T-helper 2 cell treated with Interferon-gamma antibody and Interleukin-4, amounts not matched to agents 5 μg/mL and 100 μg/mL, for 36 hours (primary cell): ENCODE measurements at regions not wholly inside any gene's neighbourhood (a gene's known extent, or its start where the extent isn't known, plus 50 kb on each side); places are given as distances from the start of the nearest gene placed in this dataset.

Source experiments
- DNase-seq: peaks from one replicate; pipeline ENCODE4 v3.0.0; 2021; ENCODE audit warnings: low spot score
- H3K27ac Mint-ChIP-seq: one replicate; pipeline ENCODE4 v1.8.0; 2021; ENCODE audit warnings: mild to moderate bottlenecking, mixed read lengths
- H3K27me3 Mint-ChIP-seq: one replicate; pipeline ENCODE4 v1.8.0; 2021; ENCODE audit warnings: low read depth, mixed read lengths
- H3K36me3 Mint-ChIP-seq: one replicate; pipeline ENCODE4 v1.8.0; 2021; ENCODE audit warnings: low read depth, mixed read lengths
- H3K4me1 Mint-ChIP-seq: one replicate; pipeline ENCODE4 v1.8.0; 2021; ENCODE audit warnings: low read depth, mixed read lengths
- H3K4me3 Mint-ChIP-seq: one replicate; pipeline ENCODE4 v1.8.0; 2022; ENCODE audit warnings: mild to moderate bottlenecking, moderate library complexity, mixed read lengths
- H3K9me3 Mint-ChIP-seq: one replicate; pipeline ENCODE4 v1.8.0; 2021; ENCODE audit warnings: mixed read lengths

DNA sequence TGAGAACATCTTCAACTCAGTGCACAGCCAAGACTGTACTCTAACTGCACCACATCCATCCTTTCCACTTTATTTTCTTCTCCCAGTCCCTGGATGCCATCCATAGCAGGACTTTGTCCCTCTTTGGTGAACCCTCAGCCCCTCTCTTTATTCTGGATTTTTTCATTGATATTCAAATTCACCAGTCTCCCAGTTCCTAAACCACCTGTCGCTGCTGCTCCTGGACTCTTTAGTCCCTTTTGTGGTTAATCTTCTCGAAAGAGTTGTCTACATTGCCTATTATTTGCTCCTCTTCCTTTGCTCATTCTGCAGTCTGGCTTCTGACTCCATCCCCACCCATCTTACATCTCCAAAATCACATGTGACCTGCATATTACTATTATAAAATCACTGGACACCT is 59.4 kb upstream of the ZSWIM6 start:
- Mint-ChIP-seq H3K4me3 (no peak overlapping the region), H3K27me3 (peaks cover 4% of the 10 kb centered on the region)

DNA sequence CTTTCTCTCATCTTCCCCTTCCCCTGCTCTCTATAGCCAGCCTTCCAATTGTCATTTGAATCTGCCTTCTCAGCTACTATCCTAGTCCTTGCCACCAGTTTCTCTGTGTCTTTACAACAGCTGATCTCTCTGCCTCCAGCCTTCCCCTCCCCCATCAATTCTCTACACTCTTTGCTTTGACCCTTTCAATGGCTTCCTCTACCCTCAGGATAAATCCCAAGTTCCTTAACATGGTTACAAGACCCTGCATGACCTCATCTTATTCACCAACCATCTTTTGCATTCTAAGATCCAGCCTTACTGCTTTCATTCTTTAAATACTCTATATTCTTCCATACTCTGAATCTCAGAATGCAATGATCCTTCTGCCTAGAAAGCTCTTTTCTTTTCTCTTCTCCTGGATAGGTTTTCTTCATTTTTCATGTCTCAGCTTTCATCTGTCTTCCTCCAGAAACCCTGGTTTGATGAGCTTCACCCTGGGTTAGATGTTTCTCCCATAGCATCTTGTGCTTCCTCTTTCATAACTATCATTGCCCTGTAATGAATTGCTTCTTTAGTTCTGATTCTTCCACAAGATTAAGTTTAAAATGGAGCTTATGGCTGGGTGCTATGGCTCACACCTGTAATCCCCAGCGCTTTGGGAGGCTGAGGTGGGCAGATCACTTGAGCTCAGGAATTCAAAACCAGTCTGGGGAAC is 58.6 kb upstream of the ZSWIM6 start:
- Mint-ChIP-seq H3K4me3 (no peak overlapping the region), H3K9me3 (no peaks in the 10 kb centered on the region), H3K4me1 (peaks cover 23% of the 10 kb centered on the region), H3K36me3 (peaks cover 4% of the 10 kb centered on the region), H3K27ac (no peak overlapping the region), H3K27me3 (no peaks in the 10 kb centered on the region)
- DNase-seq = no peak

More for the DNA sequence above, 59.4 kb upstream of the ZSWIM6 start:
- H3K36me3 Mint-ChIP-seq = peaks cover 4% of the 10 kb centered on the region
- DNase-seq = no peak
- H3K27ac Mint-ChIP-seq = no peak overlapping the region
- H3K9me3 Mint-ChIP-seq = no peaks in the 10 kb centered on the region
- H3K4me1 Mint-ChIP-seq = peaks cover 23% of the 10 kb centered on the region

DNA sequence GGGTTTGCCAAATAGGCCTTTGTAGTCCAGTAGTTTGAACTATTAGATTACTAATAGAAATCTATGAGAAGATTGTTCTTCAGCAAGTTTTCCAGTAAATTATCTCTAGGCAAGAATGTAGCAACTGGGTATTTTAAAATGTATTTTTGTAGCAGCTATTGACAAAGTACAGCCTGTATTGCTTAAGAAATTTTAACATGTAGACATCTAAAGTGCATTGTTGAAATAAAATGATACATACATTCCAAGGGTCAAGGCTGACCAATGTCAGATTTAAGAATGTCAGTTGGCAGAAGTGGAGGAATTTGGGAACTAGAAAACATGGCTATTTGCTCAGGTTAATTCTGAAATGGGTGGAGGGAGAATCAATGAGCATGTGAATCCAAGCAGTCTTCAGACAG is 57.5 kb upstream of the ZSWIM6 start:
- Mint-ChIP-seq H3K27me3 (no peaks in the 10 kb centered on the region), H3K4me1 (peaks cover 17% of the 10 kb centered on the region), H3K9me3 (no peaks in the 10 kb centered on the region), H3K4me3 (no peak overlapping the region), H3K27ac (no peak overlapping the region), H3K36me3 (peaks cover 4% of the 10 kb centered on the region)
- DNase-seq = no peak

DNA sequence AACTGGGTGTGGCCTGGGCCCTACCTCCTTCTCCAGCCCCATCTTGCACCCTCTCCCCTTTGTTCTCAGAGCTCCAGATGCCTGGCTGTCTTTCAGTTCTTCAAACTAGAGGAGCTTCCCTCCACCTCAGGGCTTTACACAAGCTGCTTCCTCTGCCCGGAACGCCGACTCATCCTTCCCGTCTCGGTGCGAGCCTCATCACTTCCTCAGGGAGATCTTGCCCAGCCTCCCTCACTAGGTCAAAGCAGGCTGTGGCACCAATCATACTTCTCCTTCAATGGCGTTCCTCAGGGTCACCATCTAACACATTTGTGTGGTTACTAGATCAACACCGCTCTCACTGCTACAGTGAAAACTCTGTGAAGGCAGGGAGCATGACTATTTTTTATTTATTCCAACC is 56.2 kb upstream of the ZSWIM6 start:
- Mint-ChIP-seq H3K9me3 (no peaks in the 10 kb centered on the region), H3K4me1 (peaks cover 15% of the 10 kb centered on the region), H3K4me3 (peak overlapping the region; percentile 53), H3K27me3 (no peaks in the 10 kb centered on the region), H3K36me3 (peaks cover 4% of the 10 kb centered on the region), H3K27ac (peak overlapping the region; percentile 56)
- peak; percentile 17 for DNase-seq

DNA sequence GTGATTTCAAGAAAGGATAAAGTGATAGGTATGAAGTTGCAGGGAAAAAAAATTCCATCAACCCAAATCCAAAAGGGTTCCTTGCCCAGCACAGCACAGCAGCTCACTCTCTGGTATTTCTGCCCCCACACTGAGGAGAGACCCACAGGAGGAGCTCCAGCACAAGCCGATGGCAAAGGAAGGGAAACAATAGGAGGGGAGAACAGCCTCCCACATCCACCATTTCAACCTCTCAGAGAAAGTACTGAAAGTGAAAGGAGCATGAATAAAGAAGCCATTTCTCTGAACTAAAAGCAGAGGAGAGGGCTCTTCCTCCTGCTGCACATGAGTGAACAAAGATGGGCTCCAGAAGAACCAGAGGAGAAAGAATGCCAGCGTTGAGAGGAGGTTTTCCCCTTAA is 54.9 kb upstream of the ZSWIM6 start:
- H3K36me3 Mint-ChIP-seq = peaks cover 4% of the 10 kb centered on the region
- no peaks in the 10 kb centered on the region for H3K27me3 Mint-ChIP-seq
- peak overlapping the region; percentile 74 for H3K4me3 Mint-ChIP-seq
- H3K27ac Mint-ChIP-seq = peak overlapping the region; percentile 84
- no peak for DNase-seq
- H3K4me1 Mint-ChIP-seq = peaks cover 17% of the 10 kb centered on the region
- H3K9me3 Mint-ChIP-seq = no peaks in the 10 kb centered on the region

DNA sequence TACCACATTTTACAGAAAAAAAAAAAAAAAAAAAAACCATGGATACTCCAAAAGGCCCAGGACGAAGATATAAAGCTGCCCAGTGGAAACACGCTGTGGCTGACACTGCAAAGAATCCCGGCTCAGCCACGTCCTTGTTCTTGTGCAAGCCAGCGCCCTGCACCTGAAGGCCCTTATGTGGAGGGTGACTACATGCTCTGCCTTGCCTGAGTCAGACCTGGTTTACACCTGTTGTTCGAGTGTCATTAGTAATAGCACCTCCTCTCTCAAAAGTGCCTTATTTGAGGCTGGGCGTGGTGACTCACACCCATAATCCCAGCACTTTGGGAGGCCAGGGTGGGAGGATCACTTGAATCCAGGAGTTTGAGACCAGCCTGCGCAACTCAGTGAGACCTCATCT is 54.3 kb upstream of the ZSWIM6 start:
- Mint-ChIP-seq H3K27ac (peak overlapping the region; percentile 84), H3K9me3 (no peaks in the 10 kb centered on the region), H3K4me1 (peaks cover 17% of the 10 kb centered on the region), H3K36me3 (peaks cover 4% of the 10 kb centered on the region), H3K4me3 (peak overlapping the region; percentile 74), H3K27me3 (no peaks in the 10 kb centered on the region)
- DNase-seq = no peak

DNA sequence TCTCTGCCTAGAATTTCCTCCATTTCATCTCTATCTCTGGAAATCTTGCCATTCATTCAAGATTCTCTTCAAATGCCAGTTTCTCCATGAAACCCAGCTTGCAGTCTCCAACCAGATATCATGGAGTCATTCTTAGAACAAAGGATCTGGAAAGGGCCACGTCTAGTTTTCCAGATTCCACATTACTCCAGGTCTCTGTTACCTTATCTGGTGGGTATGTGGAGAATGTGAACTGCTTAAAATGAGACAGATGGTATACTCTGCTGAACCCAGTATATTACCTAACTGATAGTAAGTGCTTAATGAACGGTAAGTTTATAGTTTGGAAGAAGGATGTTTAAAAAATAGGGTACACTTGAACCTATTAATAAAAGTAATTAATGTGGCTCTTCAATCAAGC is 52.3 kb upstream of the ZSWIM6 start:
- DNase-seq = no peak
- Mint-ChIP-seq H3K4me3 (no peak overlapping the region), H3K4me1 (peaks cover 17% of the 10 kb centered on the region), H3K36me3 (peaks cover 4% of the 10 kb centered on the region), H3K27me3 (no peaks in the 10 kb centered on the region), H3K27ac (no peak overlapping the region), H3K9me3 (no peaks in the 10 kb centered on the region)

DNA sequence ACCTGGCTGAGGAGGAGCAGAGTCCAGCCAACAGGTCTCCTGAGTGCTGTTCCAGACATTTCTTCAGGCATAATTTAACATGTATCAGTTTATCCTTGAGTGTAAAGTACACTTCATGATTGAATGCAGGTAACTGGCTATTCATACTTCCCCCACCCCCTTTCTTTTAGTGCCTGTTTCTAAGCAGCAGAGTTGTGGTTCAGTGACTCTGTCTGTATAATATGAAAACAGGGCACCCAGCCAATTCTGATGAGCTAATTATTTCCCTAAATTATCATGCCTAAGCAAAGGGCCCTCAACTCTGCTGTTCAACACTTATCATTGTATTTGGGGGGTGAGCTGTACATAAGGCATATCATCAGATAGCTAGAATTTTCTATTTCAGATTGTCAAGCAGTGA is 51.9 kb upstream of the ZSWIM6 start:
- H3K9me3 Mint-ChIP-seq = no peaks in the 10 kb centered on the region
- no peak for DNase-seq
- H3K36me3 Mint-ChIP-seq = peaks cover 4% of the 10 kb centered on the region
- H3K27ac Mint-ChIP-seq = no peak overlapping the region
- no peaks in the 10 kb centered on the region for H3K27me3 Mint-ChIP-seq
- no peak overlapping the region for H3K4me3 Mint-ChIP-seq
- H3K4me1 Mint-ChIP-seq = peaks cover 17% of the 10 kb centered on the region

DNA sequence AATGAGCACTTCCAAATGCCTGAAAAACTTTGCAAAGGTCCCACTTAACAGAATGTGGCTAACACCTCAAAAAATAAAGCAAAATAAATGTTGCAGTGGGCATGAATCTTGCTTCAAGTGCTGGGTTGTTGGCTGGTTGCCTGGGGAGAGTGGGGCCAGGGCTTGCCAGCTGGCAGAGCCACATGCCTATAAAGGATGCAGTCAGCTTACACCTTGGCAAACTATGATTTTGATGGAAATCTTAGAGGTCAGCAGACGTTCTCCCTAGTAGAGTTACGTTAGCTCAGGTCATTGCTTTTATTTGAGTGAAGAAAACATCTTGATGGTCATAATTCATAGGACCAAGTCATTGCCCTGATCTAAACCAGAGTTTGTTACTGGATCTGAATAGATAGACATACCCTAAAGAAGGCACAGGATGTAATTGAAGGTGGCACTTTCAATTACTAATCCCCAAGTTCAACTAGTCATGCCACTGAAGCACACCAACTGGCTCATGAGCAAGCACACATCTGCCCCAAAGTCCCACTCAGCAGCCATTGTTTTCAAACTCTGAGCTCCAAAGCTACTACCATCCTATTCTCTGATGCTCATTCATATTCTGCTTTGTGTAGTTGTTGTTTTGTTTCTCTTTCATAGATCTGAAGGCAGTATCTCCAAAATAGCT is 51.2 kb upstream of the ZSWIM6 start:
- Mint-ChIP-seq H3K9me3 (no peaks in the 10 kb centered on the region), H3K27ac (no peak overlapping the region), H3K4me3 (no peak overlapping the region), H3K27me3 (no peaks in the 10 kb centered on the region), H3K4me1 (peaks cover 12% of the 10 kb centered on the region), H3K36me3 (peaks cover under 1% of the 10 kb centered on the region)
- DNase-seq = no peak

DNA sequence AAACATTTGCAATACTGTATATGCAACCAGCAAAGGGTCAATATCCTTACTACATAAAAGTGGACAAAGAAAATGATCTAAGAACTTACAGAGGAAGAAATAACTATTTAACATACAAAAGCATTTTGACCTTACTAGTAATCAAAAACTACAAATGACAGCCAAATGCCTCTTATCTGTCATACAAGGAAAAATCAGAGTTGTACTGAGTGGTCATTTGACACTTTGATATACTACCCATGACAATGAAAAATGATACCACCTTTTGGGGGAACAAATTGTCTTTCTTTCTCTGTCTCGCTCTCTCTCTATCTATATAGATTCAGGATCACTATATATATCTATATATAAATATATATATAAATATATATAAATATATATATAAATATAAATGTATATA is 50.4 kb upstream of the ZSWIM6 start:
- Mint-ChIP-seq H3K27ac (no peak overlapping the region), H3K4me3 (no peak overlapping the region), H3K4me1 (peaks cover 11% of the 10 kb centered on the region), H3K9me3 (no peaks in the 10 kb centered on the region), H3K36me3 (no peaks in the 10 kb centered on the region), H3K27me3 (no peaks in the 10 kb centered on the region)
- DNase-seq = no peak
